NCI-H1105 treated with DMSO at 0.1 percent for 48 hours (cell line): ENCODE measurements at regions not wholly inside any gene's neighbourhood (a gene's known extent, or its start where the extent isn't known, plus 50 kb on each side); places are given as distances from the start of the nearest gene placed in this dataset.
A peak's percentile ranks its signal among the peaks of the same experiment; 100 is the strongest.

ENCODE experiments used
- DNase-seq: peaks from one replicate; lab custom pipeline; 2025; lab: John Stamatoyannopoulos, UW

- peak; percentile 2 for DNase-seq
Measured at GRCh38 chr2:160918906-160919503, 241.2 kb upstream of the TANK start.

GRCh38 chr2:160920061-160920460, 240.2 kb upstream of the TANK start:
- DNase-seq, result no peak

DNA sequence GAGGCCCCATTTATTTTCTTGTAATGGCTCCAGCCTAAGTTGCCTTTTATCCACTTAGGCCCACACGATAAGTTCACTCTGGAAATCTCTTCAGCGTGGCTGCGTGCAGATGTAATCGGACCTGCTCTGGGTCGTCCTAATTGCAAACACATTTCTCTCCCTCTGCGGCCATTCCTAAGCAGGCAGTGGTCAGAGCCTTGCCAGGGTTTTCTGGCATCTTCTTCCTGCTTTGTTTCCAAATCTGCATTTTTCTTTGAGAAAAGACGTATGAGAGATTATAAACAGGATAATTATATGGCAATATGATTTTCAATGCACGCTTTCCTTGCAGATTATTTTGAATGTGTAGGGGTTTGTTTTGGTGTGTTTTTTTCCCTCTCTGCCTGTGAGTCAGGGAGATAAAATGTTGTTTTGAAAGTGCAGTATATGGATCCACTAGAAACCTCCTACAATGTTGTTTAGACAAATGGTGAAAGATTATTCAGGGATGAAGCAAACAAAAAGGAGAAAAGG, 239.4 kb upstream of the TANK start:
- no peak for DNase-seq

- no peak for DNase-seq
Measured at GRCh38 chr2:160921386-160921964, 238.8 kb upstream of the TANK start.

- no peak for DNase-seq
Measured at GRCh38 chr2:160924936-160925353, 235.3 kb upstream of the TANK start.

- DNase-seq, result no peak
Measured at GRCh38 chr2:160925956-160926355, 234.3 kb upstream of the TANK start.

DNA sequence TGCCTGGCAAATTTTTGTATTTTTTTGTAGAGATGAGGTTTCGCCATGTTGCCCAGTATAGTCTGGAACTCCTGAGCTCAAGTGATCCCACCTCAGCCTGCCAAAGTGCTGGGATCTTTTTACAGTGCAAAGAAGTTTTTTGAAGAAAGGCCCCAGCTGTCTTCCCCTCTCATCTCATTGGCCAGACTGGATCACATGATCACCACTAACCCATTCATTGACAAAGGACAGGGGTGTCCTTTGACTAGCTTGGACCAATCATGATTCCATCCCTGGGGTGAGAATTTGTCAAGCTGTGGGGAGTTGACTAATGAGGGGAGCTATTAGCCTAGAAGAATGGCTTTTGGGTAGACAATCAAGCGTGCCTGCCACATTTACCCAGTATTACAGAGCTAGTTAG, 232.9 kb upstream of the TANK start:
- no peak for DNase-seq

DNA sequence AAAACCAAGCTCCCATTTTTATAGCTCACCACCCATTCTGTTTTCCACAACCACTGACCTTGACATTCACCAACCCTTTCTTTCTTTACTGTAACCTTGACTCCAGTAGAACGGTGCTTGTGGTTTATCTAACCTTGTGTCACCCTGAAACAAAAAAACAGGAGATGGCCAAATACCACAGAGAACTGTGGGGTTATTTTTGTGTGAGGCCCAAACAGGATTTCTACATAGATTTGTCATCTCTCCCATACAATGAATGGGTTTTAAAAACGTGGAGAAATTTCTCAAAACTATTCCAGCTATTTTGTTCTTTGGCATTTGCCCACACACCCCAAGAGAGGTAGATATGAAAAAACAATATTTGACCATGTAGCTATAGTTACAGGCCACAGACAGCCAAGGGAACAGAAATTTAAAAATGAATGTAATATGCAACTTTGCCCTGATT, 231.3 kb upstream of the TANK start:
- DNase-seq, result no peak

DNA sequence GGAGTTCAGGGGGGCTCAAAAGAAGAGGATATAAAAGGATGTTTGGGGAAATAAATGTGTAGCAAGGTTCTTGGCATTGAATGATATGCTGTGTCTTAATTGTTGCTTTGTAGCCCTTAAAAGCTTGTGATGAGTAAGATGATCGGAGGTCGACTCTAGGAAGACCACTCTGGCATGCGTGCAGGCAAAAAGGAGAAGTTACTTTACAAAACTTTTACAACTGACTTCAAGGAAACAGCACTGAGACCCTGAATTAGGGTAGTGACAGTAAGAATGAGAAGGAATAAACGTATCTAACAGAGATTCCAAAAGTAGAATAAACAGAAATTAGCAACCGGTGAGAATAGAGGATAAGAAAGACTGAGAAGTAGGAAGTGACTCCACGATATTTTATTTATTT, 228.7 kb upstream of the TANK start:
- no peak for DNase-seq

DNA sequence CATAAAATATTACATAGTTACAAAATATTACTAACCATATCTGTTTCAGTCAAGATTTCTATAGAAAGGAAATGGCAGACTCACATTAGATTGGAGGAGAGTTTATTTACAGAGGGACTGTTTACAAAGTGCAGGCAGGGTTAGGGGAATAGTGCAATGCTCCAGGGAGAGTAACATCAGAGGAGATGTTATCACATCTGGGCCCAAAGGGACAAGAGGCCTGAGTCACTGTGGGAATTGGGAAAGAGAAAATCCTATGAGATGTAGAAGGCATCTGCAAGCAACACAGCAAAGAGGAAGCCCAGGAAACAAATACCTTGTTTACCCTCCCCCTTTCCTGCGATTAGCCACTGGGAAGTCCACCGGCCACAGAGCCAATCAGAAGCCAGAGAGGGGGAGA, 227.3 kb upstream of the TANK start:
- no peak for DNase-seq

DNA sequence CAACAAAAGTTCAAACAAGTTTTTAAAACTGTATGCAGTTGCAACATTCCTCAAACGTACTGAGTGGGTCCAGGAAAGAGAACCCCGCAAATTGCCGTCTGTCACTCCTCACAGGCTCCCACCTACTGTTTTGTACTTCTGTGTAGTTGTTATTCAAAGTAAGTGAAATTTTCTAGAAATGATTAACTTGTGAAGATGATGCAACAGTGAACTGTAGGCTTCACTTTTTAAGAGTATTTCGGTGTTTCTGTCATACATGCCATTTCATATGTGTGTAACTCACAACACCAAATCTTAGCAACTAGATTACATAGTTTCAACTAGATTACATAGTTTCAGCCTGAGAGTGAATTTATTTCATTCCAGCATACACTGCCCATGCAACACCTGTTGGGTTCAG, 226.0 kb upstream of the TANK start:
- DNase-seq, result no peak

DNA sequence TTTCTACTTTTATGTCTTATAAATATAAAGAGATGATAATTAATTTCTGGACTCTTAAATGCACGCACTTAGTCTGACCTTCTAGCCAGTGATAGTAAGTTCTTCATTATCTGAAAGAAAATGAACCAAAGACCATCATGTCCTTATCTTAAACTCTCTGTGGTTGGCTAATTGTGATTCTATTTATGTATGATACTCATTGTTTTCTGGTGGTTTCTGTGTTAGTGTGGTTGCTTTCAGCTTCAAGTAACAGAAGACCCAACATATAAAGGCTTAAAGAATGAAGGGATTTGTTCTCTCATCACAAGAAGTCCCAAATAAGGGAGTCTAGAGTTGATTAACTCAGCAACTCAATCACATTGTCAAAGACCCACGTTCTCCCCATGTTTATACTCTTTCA, 225.2 kb upstream of the TANK start:
- DNase-seq, result no peak

DNA sequence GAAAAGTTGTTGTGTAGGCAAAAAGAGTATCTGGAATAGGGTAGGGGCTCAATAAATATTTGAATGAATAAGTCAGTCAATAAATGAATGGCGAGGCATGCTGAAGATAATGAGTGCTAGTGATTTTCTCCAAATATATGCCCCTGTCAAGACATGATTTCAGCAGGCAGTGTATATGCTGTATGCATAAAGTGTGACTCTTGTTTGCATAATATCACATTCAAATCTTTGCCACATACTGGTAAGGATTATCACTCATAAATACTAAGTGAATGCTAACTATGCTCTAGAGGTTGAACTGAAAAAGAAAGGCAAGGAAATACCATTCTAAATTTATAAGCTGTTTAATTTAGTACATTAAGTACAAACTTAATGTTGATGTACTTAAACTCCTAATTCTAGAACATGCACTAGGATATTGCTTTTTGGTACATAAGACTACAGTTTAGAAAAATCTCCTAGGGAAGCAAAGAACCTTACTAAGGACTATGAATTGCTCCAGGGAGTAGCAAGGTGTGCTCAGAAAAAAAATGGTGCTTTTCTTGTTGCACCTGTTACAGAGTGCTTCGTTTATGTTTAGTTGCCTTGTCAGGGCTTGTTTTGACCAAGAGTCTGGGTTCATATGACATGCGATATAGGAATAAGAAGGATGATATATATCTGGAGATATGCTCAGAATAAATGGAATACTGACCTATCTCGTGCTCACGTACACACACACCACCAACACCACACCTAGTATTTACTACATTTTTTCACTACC, 224.0 kb upstream of the TANK start:
- no peak for DNase-seq

GRCh38 chr2:160940271-160940670, 220.0 kb upstream of the TANK start:
- DNase-seq, result no peak

- DNase-seq, result no peak
Measured at GRCh38 chr2:160940699-160941098, 219.5 kb upstream of the TANK start.

GRCh38 chr2:160941290-160941846, 218.9 kb upstream of the TANK start:
- DNase-seq, result no peak

DNA sequence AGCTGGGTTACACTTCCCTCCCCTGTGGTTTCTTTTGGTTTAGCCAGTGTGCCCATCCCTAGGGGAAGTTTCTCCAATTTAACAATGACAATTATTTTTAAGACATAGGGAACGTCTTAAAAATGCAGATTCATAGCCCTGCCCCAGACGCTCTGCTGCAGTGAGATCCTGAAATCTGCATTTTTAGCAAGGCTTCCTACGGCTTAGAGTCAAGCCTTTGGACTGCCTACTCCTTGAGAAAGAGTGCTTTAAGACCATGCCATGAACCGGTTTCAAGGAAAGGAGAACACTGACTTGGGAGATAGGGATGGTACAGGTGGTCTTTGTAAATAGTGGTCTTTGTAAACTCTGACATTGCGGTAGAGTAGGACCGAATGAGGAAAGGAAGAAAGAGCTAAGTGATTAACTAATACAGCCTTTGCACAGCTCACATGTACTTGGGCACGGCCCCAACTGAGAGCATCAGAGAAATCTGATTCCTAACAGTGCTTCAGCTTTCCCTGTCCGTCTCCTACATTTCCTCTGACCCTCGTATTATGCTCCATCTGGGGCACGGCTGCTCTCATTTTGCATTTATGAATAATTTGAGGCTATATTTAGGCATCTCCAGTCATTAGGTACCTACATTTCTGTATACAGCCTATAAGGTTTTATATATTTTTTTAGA, 217.6 kb upstream of the TANK start:
- no peak for DNase-seq

GRCh38 chr2:160943414-160943813, 216.8 kb upstream of the TANK start:
- no peak for DNase-seq

GRCh38 chr2:160952464-160953254, 207.6 kb upstream of the TANK start:
- no peak for DNase-seq

- DNase-seq, result no peak
Measured at GRCh38 chr2:160955578-160955977, 204.7 kb upstream of the TANK start.

GRCh38 chr2:160956243-160956802, 203.9 kb upstream of the TANK start:
- DNase-seq, result no peak
